ENCODE measurements at regions not wholly inside any gene's neighbourhood (a gene's known extent, or its start where the extent isn't known, plus 50 kb on each side); places are given as distances from the start of the nearest gene placed in this dataset.

- TF ChIP-seq CTCF (optimal IDR thresholded peaks at IDR 0.05 in 1 of 3, IDR thresholded peaks at IDR 0.05 in 1 of 3, conservative IDR thresholded peaks at IDR 0.05 in 1 of 3; ENCODE audit: extremely low read depth in 1 of 3, insufficient read depth in 2 of 3, low read length in 3 of 3) (no peak), EZH2 (IDR thresholded peaks at IDR 0.05; ENCODE audit: low read length) (no peak)
These were observed 1793.0 kb upstream of the ACO1 start for GRCh38 chr9:30591461-30591860.

Data from keratinocyte (primary cell).